Heart left ventricle (tissue), 16 donors: ENCODE measurements at regions not wholly inside any gene's neighbourhood (a gene's known extent, or its start where the extent isn't known, plus 50 kb on each side); places are given as distances from the start of the nearest gene placed in this dataset.

Experiments used
- ATAC-seq, 4 donors: fragments of 200-7000 bp; cut with Tn5 transposase; one replicate each; pipeline ENCODE4 v1.9.1; 2020 to 2022; ENCODE audit warnings: moderate library complexity in 4 of 4, mild to moderate bottlenecking in 3 of 4, moderate number of reproducible peaks in 1 of 4
- DNase-seq, 5 donors: peaks; one replicate each; pipeline ENCODE4 v3.0.0-alpha.2; 2020
- H3K27ac ChIP-seq, 12 donors: fragments of 200-600 bp; sonication (generic) in 4 of 12; one replicate each; pipeline versions ENCODE4 v1.5.0 to v1.8.0; 2016 to 2022; ENCODE audit warnings: mild to moderate bottlenecking in 2 of 12
- H3K27me3 ChIP-seq, 9 donors: fragments of 200-600 bp; sonication (generic) in 2 of 9; one replicate each; pipeline versions ENCODE4 v1.5.1 to v1.8.0; 2016 to 2022; ENCODE audit warnings: mild to moderate bottlenecking in 3 of 9
- H3K36me3 ChIP-seq, 9 donors: fragments of 200-600 bp; sonication (generic) in 2 of 9; one replicate each; pipeline versions ENCODE4 v1.5.0 to v1.8.0; 2018 to 2022; ENCODE audit warnings: mild to moderate bottlenecking in 2 of 9
- H3K4me1 ChIP-seq, 12 donors: fragments of 200-600 bp; sonication (generic) in 4 of 12; one replicate each; pipeline versions ENCODE4 v1.5.0 to v1.8.0; 2016 to 2022; ENCODE audit warnings: mild to moderate bottlenecking in 3 of 12
- H3K4me3 ChIP-seq, 12 donors: fragments of 200-600 bp; sonication (generic) in 4 of 12; one replicate each; pipeline versions ENCODE4 v1.5.0 to v1.8.0; 2017 to 2022; ENCODE audit warnings: mild to moderate bottlenecking in 9 of 12, moderate library complexity in 4 of 12
- H3K9me3 ChIP-seq, 12 donors: fragments of 200-600 bp; sonication (generic) in 4 of 12; one replicate each; pipeline versions ENCODE4 v1.5.0 to v1.8.0; 2016 to 2022; ENCODE audit warnings: mild to moderate bottlenecking in 1 of 12
- POLR2A ChIP-seq, 2 donors: fragments of 450-650 bp; IDR thresholded peaks; one replicate each; pipeline ENCODE4 v1.6.1; 2017; ENCODE audit warnings: antibody characterized with exemption in 2 of 2, mild to moderate bottlenecking in 2 of 2, moderate library complexity in 2 of 2
- WGBS, 4 donors: extraction: QIAGEN DNeasy Blood & Tissue Kit in 2 of 4; methylation state at CpG; one replicate each; pipeline versions ENCODE4 v1.1.5 to v1.1.7; 2013 to 2018; 5-methylcytosine and 5-hydroxymethylcytosine counted together
- intact Hi-C, 10 donors: fragments of 100-400 bp; cut with DNase I; formaldehyde crosslinking; loops; one replicate each; pipeline versions ENCODE4 v1.11.1 to v1.14.2; 2022
- TF ChIP-seq, protein P1 (sequence below), 12 donors: fragments of 200-600 bp; sonication (generic) in 4 of 12; IDR thresholded peaks; one replicate each; pipeline versions ENCODE4 v1.5.0 to v1.8.0; 2018 to 2022; ENCODE audit warnings: antibody characterized with exemption in 12 of 12, mild to moderate bottlenecking in 5 of 12
- donor health status: ischemic (EF 13 %, LVEDD 7.1; RV severe dilation, severe dysfunction).
- donor health status: healthy with polysubstance abuse.
- donor health status: DM: no; HTN: yes; CAD: no.
- donor health status: DM: no; HTN: no; CAD: no.
- donor health status: ischemic (EF 25% LVEDD 6.9; RV normal size, moderate dysfunction).
- donor health status: ischemic (EF 25% LVEDD 5.7; RV mildly dilated, moderate dysfunction).
- donor health status: healthy.
- donor health status: DM: yes; HTN: yes; CAD: no.
- donor health status: ischemic (EF 35%, LVEDD 5.7; RV mildly dilated, moderate dysfunction).
- donor health status: nonischemic (EF 11% LVEDD 7.7; RV severe dilation, severe dysfunction).
- donor health status: DM: yes; HTN: yes; CAD: no.
- donor health status: PGD.
- donor health status: ischemic (EF 29% LVEDD 5.4; RV normal size, mild dysfunction).
- donor health status: nonischemic (EF 23%, LVEDD 6.1; RV moderate dilation, normal function).

GRCh38 chr1:80806431-80806830, 994.3 kb upstream of the ADGRL2 start:
- H3K27ac ChIP-seq = no peak overlapping the region
- TF ChIP-seq, protein P1, sequence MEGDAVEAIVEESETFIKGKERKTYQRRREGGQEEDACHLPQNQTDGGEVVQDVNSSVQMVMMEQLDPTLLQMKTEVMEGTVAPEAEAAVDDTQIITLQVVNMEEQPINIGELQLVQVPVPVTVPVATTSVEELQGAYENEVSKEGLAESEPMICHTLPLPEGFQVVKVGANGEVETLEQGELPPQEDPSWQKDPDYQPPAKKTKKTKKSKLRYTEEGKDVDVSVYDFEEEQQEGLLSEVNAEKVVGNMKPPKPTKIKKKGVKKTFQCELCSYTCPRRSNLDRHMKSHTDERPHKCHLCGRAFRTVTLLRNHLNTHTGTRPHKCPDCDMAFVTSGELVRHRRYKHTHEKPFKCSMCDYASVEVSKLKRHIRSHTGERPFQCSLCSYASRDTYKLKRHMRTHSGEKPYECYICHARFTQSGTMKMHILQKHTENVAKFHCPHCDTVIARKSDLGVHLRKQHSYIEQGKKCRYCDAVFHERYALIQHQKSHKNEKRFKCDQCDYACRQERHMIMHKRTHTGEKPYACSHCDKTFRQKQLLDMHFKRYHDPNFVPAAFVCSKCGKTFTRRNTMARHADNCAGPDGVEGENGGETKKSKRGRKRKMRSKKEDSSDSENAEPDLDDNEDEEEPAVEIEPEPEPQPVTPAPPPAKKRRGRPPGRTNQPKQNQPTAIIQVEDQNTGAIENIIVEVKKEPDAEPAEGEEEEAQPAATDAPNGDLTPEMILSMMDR (IDR thresholded peaks at IDR 0.05) = no peak
- TF ChIP-seq POLR2A (IDR thresholded peaks at IDR 0.05) = no peak
- no peaks in the 10 kb centered on the region for H3K9me3 ChIP-seq
- H3K36me3 ChIP-seq = no peaks in the 10 kb centered on the region
- intact Hi-C loops = no loop called here
- WGBS, 4 donors = 76 to 87% (median 84%) methylated on average over 2 of the region's 2 CpGs
- no peak for ATAC-seq
- no peaks in the 10 kb centered on the region for H3K27me3 ChIP-seq
- no peaks in the 10 kb centered on the region for H3K4me1 ChIP-seq
- H3K4me3 ChIP-seq = no peak overlapping the region
- DNase-seq = no peak

- TF ChIP-seq, protein P1 (IDR thresholded peaks at IDR 0.05) = no peak
- TF ChIP-seq POLR2A (IDR thresholded peaks at IDR 0.05) = no peak
- ATAC-seq = no peak
- H3K27ac ChIP-seq = no peak overlapping the region
- no peaks in the 10 kb centered on the region for H3K36me3 ChIP-seq
- no peaks in the 10 kb centered on the region for H3K27me3 ChIP-seq
- no peaks in the 10 kb centered on the region for H3K9me3 ChIP-seq
- H3K4me1 ChIP-seq = no peaks in the 10 kb centered on the region
- DNase-seq = no peak
- intact Hi-C loops = no loop called here
- no peak overlapping the region for H3K4me3 ChIP-seq
Observed at GRCh38 chr1:80801695-80802094, 999.0 kb upstream of the ADGRL2 start.

DNA sequence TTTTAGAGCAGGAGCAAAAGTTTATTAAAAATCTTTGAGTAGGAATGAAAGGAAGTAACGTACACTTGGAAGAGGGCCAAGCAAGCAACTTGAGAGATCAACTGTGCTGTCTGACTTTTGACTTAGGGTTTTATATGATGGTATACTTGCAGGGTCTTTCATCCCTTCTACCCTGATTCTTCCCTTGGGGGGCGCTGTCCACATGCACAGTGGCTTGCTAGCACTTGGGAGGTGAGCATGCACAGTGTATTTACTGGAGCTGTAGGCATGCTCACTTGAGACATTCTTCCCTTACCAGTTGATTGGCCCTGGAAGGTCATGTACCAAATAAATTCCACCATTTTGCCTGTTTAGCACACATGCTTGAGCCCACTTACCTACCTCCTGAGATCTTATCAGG, 1001.3 kb upstream of the ADGRL2 start:
- Histone ChIP-seq H3K9me3 (no peaks in the 10 kb centered on the region), H3K4me3 (no peak overlapping the region), H3K36me3 (no peaks in the 10 kb centered on the region), H3K27me3 (no peaks in the 10 kb centered on the region), H3K27ac (no peak overlapping the region), H3K4me1 (no peaks in the 10 kb centered on the region)
- ATAC-seq (no peak), DNase-seq (no peak)
- 31 to 39% (median 35%) methylated on average over 2 of the region's 2 CpGs for WGBS, 4 donors
- TF ChIP-seq POLR2A (IDR thresholded peaks at IDR 0.05) = no peak
- TF ChIP-seq, protein P1 (IDR thresholded peaks at IDR 0.05) = no peak
- intact Hi-C loops = no loop called here

DNA sequence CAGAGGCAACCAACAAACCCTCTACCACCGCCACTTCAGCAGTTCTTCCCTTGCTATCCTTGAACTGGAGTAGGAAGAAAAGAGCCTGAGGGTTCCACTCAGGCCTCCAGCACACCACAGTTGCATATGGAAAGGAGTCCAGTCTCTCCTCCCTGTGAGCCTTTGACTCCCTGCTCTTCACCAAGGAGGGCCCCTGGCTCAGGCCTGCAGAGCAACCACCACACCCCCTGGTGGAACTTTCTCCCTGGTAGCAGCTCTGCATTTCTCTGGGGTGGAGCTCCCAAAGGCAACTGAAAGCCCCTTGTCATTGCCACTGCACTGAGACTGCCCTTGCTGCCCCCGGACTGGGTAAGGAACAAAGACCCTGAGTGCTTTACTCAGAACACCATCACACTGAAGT, 1021.5 kb upstream of the ADGRL2 start:
- WGBS, 4 donors = 83 to 95% (median 92%) methylated on average over 1 to 2 of the region's 2 CpGs
- Histone ChIP-seq H3K36me3 (no peaks in the 10 kb centered on the region), H3K27ac (no peak overlapping the region), H3K4me1 (no peaks in the 10 kb centered on the region), H3K9me3 (peaks cover 0 to 3% (median 0%) of the 10 kb centered on the region in 12 donors), H3K27me3 (no peaks in the 10 kb centered on the region), H3K4me3 (no peak overlapping the region)
- DNase-seq (no peak), ATAC-seq (no peak)
- intact Hi-C loops = no loop called here
- TF ChIP-seq POLR2A (IDR thresholded peaks at IDR 0.05) = no peak
- TF ChIP-seq, protein P1 (IDR thresholded peaks at IDR 0.05) = no peak
